GM12872 (cell line): ENCODE measurements at regions not wholly inside any gene's neighbourhood (a gene's known extent, or its start where the extent isn't known, plus 50 kb on each side); places are given as distances from the start of the nearest gene placed in this dataset.

ENCODE experiments used
- CTCF ChIP-seq: IDR thresholded peaks from 3 replicates; pipeline ENCODE4 v1.5.1; 2011; ENCODE audit warnings: low read depth, mild to moderate bottlenecking, low read length, moderate library complexity; ENCODE audit not compliant: insufficient read depth

- TF ChIP-seq CTCF: no peak
Observed at GRCh38 chr10:33968983-33969382, 634.5 kb upstream of the NRP1 start.

- no peak for TF ChIP-seq CTCF
Observed at GRCh38 chr10:33967606-33968120, 633.2 kb upstream of the NRP1 start.

- no peak for TF ChIP-seq CTCF
Observed at GRCh38 chr10:33966946-33967345, 632.5 kb upstream of the NRP1 start.

GRCh38 chr10:33965795-33966581 is 631.5 kb upstream of the NRP1 start:
- no peak for TF ChIP-seq CTCF

- no peak for TF ChIP-seq CTCF
Observed at GRCh38 chr10:33963729-33964128, 629.3 kb upstream of the NRP1 start.

- no peak for TF ChIP-seq CTCF
Observed at GRCh38 chr10:33955676-33956075, 621.2 kb upstream of the NRP1 start.

GRCh38 chr10:33952692-33953360 is 618.4 kb upstream of the NRP1 start:
- no peak for TF ChIP-seq CTCF
